ENCODE measurements at regions not wholly inside any gene's neighbourhood (a gene's known extent, or its start where the extent isn't known, plus 50 kb on each side); places are given as distances from the start of the nearest gene placed in this dataset.

DNA sequence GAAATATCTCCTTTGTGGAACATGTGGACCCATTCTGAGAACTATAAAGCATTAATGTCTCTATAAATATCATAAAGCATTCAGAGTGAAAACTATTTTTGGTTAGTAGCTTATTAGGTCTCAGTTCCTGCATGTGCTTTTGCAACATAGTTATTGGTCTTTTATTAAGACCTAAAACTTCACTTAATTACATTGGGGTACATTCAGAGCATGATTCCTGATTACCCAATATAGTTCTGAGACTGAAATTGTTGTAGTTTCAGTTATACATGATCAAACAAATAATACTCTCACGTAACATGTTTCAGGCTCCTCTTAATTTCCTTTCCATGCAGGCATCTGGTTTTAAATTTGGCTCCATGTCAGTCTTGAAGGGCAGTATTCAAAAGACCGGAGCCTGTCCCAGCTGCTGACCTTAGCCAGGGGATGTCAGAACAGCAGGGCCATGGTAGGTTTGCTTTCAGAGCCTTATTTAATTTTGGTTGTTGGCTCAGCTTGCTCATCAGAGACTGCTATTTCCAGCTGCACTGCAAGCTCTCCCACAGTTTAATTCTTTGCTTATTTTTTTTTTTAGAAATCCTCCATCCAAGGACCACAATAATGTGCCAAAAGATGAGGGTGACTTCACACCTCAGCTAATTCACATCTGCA lies 447.8 kb upstream of the FZD8 start:
- no peak for TF ChIP-seq POLR2A (IDR thresholded peaks at IDR 0.05)
- TF ChIP-seq, protein P1, sequence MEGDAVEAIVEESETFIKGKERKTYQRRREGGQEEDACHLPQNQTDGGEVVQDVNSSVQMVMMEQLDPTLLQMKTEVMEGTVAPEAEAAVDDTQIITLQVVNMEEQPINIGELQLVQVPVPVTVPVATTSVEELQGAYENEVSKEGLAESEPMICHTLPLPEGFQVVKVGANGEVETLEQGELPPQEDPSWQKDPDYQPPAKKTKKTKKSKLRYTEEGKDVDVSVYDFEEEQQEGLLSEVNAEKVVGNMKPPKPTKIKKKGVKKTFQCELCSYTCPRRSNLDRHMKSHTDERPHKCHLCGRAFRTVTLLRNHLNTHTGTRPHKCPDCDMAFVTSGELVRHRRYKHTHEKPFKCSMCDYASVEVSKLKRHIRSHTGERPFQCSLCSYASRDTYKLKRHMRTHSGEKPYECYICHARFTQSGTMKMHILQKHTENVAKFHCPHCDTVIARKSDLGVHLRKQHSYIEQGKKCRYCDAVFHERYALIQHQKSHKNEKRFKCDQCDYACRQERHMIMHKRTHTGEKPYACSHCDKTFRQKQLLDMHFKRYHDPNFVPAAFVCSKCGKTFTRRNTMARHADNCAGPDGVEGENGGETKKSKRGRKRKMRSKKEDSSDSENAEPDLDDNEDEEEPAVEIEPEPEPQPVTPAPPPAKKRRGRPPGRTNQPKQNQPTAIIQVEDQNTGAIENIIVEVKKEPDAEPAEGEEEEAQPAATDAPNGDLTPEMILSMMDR (IDR thresholded peaks at IDR 0.05), result no peak

Data from right lobe of liver (tissue), 4 donors.